Spleen (tissue), 7 donors: ENCODE measurements at regions not wholly inside any gene's neighbourhood (a gene's known extent, or its start where the extent isn't known, plus 50 kb on each side); places are given as distances from the start of the nearest gene placed in this dataset.

Experiments used
- POLR2A ChIP-seq, 3 donors: fragments of 450-650 bp; IDR thresholded peaks; one replicate each; pipeline ENCODE4 v1.5.1; 2017; ENCODE audit warnings: antibody characterized with exemption in 3 of 3, mild to moderate bottlenecking in 1 of 3
- POLR2AphosphoS5 ChIP-seq, 3 donors: sonication (generic); formaldehyde crosslinking; IDR thresholded peaks; one replicate each; pipeline ENCODE4 v1.5.1; 2017; ENCODE audit warnings: antibody characterized with exemption in 3 of 3
- TF ChIP-seq, protein P1 (sequence below), 11 experiments: fragments of 200-600 bp in 7 of 11; fragments of 450-650 bp in 4 of 11; sonication (generic) in 4 of 11; IDR thresholded peaks in 8 of 11; conservative IDR thresholded peaks in 3 of 11; 1 replicate in 7 of 11; 2 replicates in 4 of 11; pipeline versions ENCODE4 v1.4.0 to v1.8.0; 2016 to 2021; ENCODE audit warnings: antibody characterized with exemption in 11 of 11, inconsistent platforms in 4 of 11, mild to moderate bottlenecking in 1 of 11
- donor health status: DM: no; HTN: no; CAD: no; lungs with moderate emphysema.
- donor health status: DM: no; HTN: no; CAD: no.
- donor health status: DM: no; HTN: no; CAD: no.

DNA sequence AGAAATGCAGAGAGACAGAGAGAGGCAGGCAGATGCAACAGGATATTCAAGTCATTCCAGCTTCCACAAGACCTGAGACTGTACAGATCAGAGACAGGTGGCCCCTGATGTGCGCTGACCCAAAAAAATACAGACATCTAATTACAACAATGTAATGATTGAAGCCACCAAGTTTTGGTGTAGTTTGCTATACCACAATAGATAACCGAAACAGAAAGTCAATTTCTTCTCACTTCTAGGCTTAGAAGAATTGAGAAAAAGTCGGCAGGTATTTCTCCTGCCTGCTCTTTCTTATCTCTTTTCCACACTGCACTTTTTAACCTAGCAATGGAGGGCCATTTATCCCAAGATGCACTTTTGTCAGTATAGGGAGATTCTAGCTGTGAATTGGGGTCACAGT is 949.2 kb downstream of the CDH11 start:
- TF ChIP-seq, protein P1, sequence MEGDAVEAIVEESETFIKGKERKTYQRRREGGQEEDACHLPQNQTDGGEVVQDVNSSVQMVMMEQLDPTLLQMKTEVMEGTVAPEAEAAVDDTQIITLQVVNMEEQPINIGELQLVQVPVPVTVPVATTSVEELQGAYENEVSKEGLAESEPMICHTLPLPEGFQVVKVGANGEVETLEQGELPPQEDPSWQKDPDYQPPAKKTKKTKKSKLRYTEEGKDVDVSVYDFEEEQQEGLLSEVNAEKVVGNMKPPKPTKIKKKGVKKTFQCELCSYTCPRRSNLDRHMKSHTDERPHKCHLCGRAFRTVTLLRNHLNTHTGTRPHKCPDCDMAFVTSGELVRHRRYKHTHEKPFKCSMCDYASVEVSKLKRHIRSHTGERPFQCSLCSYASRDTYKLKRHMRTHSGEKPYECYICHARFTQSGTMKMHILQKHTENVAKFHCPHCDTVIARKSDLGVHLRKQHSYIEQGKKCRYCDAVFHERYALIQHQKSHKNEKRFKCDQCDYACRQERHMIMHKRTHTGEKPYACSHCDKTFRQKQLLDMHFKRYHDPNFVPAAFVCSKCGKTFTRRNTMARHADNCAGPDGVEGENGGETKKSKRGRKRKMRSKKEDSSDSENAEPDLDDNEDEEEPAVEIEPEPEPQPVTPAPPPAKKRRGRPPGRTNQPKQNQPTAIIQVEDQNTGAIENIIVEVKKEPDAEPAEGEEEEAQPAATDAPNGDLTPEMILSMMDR (IDR thresholded peaks at IDR 0.05 in 8 of 11, conservative IDR thresholded peaks at IDR 0.05 in 3 of 11) = no peak
- no peak for TF ChIP-seq POLR2A (IDR thresholded peaks at IDR 0.05)
- no peak for TF ChIP-seq POLR2AphosphoS5 (IDR thresholded peaks at IDR 0.05)
